Left colon (tissue), 2 donors: ENCODE measurements at regions not wholly inside any gene's neighbourhood (a gene's known extent, or its start where the extent isn't known, plus 50 kb on each side); places are given as distances from the start of the nearest gene placed in this dataset.

Experiments
- ATAC-seq: fragments of 200-7000 bp; cut with Tn5 transposase; one replicate; pipeline ENCODE4 v1.9.1; 2020; ENCODE audit warnings: mild to moderate bottlenecking, moderate library complexity
- DNase-seq, 2 donors: peaks; one replicate each; pipeline ENCODE4 v3.0.0-alpha.2; 2020
- intact Hi-C, 2 donors: fragments of 100-400 bp; cut with DNase I in 1 of 2; cut with micrococcal nuclease in 1 of 2; formaldehyde crosslinking; loops; one replicate each; pipeline versions ENCODE4 v1.11.2 to v1.14.0; 2022; cut with DNase I, micrococcal nuclease
- donor health status: DM: no; HTN: no; CAD: no.
- donor health status: DM: yes; HTN: yes; CAD: no.

DNA sequence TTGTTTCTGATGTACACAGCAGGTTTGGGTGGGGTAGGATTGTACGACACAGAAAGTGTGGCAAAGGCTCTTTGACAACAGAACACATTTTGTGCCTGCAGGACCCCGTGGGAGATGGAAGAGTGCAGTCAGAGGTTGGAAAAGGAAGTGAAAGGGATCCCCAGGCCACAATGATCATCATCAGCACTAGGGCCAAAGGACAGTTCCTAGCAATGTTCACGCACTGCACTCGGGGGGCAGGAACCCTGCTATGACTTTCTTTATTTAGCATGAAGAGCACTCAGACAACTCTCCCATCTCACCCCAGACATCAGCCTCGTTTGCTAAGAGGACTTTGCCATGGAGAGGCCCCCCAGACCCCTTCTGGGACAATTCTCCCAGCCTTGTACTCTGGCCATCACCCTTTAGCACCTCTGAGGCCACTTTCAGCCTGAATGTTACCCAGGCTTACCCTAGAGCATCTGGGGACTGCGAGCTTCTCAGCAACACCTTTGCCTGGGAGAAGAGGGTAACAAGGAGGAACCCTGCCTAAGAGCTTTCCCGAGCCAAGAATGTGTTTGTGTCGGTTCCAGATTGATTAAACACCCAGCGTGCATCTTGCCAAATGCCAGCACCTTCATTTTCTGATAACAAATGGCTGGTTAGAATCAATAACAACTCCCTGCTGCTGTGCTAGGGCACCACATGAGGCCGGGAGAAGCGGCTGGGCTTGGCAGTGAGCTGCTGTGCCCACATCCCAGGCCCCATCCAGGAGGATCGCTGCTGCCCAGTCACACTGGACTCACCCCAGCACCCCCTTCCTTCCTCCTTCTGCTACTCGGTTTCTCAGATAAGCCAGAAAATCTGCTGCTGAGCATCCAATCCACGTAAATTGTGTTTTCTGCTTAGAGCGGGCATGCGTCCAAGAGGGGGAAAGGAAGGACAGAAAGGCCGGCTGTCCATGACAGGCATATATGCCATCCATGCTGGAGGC is 633.1 kb downstream of the AJAP1 start:
- ATAC-seq (no peak), DNase-seq (no peak)
- intact Hi-C loops: no loop called here

DNA sequence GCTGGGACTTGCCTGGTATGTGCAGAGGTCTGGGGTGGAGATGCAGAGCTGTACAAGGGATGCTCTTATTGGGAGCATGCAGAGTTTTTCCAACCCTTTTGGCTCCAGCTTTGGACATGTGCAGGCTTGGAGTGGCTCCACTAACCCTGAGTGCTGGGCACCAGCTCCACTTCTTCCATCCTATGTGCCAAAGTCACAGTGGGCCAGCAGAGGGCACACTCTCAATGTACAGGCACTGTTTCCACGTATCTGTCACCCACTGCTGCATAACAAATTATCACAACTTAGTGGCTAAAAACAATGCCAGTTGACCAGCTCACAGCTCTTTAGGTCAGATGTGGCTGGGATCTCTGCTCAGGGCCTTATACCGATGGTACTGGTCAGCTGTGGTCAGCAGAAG is 631.8 kb downstream of the AJAP1 start:
- intact Hi-C loops: no loop called here
- DNase-seq: peak in 1 of 2 donors; percentile 15
- no peak for ATAC-seq

DNA sequence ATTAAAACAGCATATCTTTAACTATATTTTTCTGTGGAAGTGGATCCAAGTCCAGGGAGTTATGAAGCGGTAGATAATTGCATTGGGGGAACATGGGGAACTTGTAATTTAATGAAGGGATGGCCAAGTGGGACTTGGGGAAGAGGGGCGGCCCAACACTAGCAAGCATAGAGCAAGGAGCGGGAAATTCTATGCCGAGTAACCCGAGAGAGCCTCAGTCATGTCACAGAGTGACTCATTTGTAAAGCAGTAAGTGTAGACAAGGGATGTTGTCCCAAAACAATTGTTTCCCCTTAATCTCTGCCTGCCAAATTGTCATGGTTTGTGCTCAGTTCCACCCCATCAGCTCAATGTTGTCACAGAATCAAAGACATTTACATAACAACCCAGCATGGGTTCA is 620.1 kb downstream of the AJAP1 start:
- no peak for DNase-seq
- intact Hi-C loops: no loop called here
- ATAC-seq: no peak

DNA sequence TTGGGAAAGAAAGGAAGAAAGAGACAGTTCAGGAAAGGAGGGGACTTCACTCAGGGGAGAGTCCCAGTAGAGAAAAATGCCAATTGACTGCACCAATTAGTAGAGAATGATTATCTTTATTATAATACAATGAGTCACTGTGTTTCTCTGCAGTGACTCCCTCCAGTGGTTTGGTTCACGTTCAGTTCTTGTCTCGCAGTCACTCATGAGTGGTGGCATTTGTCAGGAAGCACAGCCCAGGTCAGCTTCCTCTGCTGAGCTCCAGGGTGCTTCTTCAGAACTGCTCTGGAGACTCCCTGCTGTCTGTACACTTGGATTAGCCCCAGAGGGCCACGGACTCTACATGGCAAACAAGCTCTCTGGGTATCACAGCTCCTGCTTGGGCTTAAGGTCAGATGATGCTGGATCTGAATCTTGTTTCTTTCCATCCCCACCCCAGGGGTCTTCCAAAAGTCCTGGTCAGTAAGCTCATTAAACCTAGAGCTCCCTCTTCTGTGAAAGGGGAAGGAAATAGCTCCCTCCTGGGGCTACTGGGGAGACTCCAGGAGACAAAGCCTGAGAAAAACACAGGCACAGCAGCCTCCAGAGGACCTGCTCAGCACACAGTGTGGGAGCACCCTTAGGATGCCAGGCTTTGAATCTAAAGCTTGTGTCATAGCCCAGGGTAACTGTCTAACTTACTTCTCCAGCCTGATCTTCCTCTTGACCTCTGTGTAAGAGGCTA is 619.0 kb downstream of the AJAP1 start:
- ATAC-seq (no peak), DNase-seq (no peak)
- intact Hi-C loops: no loop called here

DNA sequence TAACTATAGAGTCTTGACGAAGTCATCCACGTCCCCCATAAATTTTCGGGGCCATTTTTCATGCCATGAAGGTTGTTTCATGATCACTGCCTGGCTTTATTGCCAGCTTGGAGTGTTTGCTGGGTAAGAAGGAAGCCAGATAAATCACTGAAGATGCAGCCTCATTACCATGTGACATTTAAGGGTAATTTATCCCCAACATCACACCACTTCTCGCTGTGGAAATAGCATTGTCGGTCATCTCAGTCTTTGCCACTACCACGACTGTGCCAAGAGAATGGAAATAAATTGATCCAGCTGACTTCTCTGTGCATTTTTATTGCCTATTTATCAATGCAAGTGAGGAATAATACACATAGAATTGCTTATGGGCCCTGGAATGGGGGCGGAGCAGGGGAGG is 617.9 kb downstream of the AJAP1 start:
- ATAC-seq (no peak), DNase-seq (no peak)
- intact Hi-C loops: no loop called here

DNA sequence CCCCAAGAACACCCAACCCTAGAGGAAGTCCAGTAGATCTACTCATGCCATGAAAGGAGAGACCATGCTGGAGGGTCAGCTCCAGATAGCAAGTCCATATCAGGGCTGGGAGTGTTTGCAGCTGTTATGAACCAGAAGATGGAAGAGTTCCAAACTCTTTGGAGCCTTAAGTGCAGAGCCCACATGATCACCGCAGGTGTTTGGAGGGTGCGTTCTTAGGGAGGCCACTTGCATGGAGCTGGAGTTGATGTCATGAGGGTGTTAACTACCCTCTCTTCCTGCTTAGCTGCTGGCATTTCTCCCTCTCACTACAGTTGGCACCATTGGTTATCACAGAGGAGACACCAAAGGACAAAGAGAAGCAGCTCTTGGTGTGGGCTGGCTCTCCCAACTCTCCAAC is 616.9 kb downstream of the AJAP1 start:
- intact Hi-C loops: no loop called here
- no peak for DNase-seq
- no peak for ATAC-seq

DNA sequence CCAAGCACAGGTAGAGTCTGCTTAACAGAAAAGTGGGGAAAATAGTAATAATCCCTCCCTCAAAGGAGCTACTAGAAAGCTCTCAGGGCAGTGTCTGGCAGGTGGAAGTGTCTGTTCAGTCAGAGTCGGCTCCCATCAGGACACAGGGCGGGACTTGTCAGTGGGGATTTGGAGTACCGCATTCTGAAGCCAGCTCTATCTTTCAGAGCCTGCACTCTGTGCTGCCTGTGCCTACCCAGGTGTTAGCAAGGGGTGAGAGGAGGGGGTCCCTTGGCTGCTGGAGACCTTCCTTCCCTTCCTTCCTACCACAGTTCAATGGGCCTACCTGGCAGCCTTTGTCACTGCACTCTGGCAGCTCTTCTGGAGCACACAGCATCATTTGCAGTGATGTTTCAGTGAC is 615.5 kb downstream of the AJAP1 start:
- ATAC-seq: no peak
- DNase-seq: no peak
- intact Hi-C loops: no loop called here

DNA sequence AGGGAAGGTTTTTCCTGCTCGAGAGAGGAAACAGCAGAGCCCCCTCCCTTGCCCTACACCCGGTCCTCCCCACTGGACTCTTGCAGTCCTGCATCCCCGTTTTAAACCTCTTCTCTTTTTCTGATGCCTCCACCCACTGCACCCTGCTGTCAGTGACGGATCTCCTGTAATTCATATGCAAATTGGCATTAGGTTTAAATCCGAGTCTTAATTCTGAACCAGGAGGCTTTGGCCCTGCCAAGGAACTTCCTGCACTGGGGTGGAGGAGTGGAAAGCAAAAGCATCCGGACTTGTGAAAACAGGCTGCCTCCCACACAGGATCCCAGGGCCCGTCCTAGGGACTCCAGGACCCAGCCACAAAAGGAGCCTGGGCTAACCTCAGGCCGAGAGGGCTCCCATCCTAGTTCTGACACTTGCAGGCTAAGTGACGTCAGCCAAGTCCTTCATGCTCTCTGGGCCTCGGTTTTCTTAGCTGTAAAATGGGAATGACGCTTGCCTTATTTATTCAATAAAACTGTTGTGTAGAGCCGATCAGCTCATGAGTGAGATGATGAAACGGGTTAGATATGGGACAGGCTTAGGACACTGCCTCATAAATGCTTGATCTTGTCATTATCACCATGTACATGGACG is 613.3 kb downstream of the AJAP1 start:
- intact Hi-C loops: no loop called here
- DNase-seq (no peak), ATAC-seq (no peak)

DNA sequence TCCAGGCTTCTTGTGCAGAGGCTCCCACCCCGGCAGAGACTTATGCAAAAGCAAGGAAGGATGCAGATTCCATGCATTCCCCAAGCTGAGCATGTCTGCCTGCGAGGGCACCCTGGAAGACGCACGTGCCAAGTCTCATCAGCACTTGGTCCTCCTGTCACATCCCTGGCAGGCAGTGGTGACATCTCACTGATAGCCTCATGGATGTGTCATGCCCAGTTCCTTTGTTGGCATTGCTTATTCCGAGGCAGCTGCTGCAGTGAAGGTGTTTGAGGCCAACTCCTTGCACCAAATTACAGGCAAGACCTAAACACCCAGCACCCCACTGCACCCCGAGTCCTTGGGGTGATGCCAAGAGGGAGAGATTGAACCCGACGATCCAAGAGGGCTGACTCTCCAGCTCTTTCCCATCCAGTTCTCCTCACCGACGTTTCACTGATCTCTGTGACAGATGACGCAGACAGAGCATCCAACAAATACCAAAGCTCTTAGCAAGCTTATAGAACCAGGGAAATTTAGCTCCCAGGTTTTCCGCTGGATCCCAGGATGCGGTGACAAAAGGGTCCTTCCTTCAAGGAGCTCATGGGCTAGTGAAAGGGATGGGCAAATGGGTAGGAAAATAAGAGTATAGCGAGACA is 611.1 kb downstream of the AJAP1 start:
- ATAC-seq (no peak), DNase-seq (no peak)
- intact Hi-C loops: no loop called here

DNA sequence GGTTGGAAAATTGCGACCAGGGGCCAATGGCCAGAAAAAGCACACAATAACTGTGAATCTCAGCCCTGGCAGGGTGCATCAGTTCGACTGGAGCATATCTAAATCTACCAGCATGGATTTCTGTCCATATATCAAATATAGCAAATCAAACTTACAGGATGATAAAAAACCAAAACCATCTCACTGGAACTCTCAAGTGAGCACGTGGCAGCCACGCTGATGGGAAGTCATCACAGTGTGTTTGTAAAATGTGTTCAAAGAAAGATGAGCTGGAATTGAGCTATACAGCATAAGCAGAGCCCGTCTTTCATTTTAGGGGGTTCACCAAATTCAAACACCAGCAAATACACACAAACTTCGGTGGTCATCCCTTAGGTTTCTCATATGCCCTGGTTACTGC is 610.1 kb downstream of the AJAP1 start:
- ATAC-seq (no peak), DNase-seq (no peak)
- intact Hi-C loops: no loop called here

DNA sequence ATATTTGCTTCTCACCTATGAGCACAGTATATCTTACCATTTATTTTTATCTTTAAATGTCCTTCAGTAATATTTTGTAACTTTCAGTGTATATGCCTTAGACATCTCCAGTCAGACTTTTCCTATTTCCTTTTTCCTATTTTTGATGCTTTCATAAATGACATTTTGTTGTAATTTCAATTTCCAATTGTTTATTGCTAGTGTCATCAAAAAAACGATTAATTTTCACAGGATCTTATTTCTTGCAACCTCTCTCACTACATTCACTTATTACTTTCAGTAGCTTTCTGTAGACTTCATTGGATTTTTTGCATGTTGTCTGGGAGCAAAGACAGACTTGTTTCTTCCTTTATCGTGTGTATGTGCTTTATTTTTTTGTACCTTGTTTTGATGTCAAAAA is 602.4 kb downstream of the AJAP1 start:
- intact Hi-C loops: no loop called here

DNA sequence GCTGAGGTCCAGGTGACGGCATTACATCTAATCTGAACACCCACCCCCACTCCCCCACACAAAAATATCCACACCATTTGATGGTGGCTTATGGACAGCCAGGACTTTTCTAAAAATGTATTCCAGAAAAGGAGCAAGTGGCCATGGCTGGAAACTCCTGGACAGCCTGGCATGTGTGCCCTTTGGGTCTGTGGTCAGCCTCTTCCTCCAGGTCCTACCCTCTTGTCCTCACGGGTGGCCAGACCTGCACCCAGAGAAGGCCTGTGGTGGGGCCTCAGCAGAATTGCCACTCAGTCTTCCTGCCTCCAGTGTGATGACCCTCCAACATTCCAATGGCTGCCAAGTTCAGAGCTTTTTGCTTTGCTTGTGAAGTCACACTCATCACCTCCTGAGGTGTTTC is 600.6 kb downstream of the AJAP1 start:
- DNase-seq (no peak), ATAC-seq (no peak)
- intact Hi-C loops: no loop called here

More for the DNA sequence above, 602.4 kb downstream of the AJAP1 start:
- ATAC-seq (no peak), DNase-seq (no peak)

DNA sequence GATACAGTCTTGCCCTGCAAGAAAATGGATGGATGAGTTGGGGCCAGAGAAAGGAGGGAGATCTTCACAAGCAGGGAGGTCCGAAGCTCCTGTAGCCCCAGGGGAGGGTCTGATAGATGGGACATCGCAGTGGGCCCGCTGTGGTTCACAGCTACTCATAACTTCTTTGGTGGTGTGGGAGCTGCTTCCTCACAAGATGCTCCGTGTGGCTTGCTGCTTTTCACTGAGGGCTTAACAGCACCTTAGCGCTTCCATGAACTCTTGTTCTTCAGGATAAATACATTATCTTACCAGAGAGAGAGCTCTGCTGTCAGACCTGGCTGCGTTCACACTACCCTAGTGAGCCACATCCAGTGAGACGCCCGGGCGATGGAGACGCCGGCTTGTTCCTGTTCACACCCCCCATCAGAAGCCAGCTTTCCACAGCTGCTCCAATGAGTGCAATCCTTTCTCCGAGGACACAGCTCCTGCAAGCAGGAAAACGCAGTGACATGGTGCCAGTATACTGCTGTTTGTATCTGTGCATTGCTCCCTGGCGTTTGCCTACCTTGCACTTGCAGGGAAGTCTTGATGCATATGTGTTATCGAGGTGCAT is 599.8 kb downstream of the AJAP1 start:
- intact Hi-C loops: no loop called here
- no peak for DNase-seq

DNA sequence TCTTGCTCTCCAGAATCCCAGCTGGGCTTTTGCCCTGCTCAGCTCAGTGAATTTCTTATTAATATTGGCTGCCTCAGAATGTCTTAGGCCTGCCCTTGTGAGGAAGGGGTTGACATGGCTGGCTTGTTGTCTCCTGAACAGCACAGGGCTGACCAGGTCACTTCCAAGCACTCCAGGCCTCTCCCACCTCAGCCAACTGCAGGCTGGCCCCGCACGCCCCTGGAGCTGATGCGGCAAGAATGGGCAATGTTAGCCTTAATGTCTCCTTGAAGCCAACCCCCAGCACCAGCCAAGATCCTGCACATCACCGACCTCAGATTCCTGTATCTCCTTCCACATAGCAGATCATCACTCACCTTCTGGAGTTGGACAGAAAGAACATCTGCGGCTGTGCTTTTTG is 598.6 kb downstream of the AJAP1 start:
- ATAC-seq (no peak), DNase-seq (no peak)
- intact Hi-C loops: no loop called here

More for the DNA sequence above, 599.8 kb downstream of the AJAP1 start:
- no peak for ATAC-seq

DNA sequence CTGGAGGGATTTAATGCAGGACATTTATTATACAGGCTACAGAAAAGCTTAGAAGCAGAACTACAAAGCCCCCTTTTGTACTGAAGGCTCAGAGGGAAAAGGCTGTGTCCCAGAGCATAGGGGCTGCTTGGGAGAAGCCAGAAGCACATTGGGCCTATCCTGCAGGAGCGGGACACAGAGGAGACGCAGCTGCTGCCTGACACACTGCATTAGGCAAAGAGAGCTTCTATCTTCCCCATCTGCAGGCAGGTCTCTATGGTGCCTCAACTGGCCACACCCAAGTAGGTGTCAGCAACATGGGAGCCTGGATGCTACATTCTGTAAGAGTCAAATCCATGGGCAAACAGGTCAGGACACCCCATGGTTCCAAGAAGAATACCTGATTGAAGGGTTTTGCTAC is 595.9 kb downstream of the AJAP1 start:
- DNase-seq (no peak), ATAC-seq (no peak)
- intact Hi-C loops: no loop called here

DNA sequence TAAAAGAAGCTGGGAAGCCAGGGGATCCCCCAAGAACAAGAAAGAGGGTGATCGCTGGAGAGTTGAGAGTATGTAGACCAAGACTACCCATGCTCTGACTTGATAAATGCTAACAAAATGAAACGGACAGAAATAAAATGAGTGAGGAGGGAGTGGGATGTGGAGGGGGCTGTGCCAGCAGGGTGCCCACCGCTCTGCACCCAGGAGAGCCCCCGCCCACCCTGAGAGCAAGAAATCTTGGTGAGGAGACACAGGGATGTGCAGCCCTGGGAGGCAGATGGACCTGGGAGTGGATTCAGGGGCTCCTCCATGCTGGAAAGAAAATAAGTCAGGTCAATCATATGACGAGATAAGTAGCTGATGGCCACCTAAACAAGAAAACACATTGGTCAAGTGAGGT is 590.9 kb downstream of the AJAP1 start:
- intact Hi-C loops: no loop called here
- no peak for ATAC-seq
- no peak for DNase-seq

DNA sequence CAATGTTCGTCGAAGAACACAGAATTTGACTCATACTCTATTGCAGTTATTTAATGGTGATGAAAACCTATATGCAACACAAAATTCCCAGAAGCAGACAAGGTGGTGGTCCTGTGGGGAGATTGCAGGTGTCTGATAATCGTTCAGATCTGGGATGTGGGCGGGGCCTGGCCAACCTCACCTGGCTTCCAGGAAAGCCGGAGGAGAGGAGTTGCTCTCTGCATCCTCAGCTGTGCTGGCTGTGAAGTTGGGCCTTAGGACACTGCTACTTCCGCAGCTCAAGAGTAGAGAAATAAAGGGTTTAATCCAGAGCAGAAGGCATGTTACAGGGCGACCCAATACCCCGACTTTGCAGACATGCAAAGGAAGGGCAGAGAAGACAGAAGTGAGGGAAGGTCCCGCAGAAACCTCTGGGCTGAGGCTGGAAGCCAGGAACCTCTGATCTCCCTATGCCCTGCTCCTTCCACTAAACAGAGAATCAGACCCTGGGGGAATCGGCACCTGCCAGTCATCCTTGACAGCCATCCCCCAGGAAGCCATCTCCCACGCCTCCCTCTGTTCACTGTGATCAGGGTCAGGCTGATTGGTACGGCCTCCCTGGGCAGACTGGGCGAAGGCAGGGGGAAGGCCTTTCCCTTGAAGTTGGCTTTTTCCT is 590.3 kb downstream of the AJAP1 start:
- ATAC-seq: no peak
- no peak for DNase-seq
- intact Hi-C loops: no loop called here

DNA sequence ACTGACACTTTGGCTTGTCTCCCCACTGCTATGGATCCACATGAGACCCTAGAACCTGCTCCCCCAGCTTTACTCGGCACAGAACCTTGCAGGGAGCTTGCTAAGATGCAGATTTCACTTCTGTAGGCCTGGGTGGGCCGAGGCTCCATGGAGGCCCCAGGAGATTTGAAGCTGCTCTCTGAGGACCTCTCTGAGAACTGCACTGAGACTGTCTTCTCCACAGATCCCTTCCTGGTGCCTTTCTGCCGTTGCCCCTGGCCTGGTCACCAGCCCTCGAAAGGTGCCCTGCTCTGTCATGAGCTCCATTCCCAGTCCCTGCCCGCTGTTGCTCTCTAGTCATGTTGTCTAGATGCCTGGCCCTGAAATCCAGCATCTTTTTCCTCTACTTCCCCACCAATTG is 588.4 kb downstream of the AJAP1 start:
- intact Hi-C loops: no loop called here
- ATAC-seq (no peak), DNase-seq (no peak)

DNA sequence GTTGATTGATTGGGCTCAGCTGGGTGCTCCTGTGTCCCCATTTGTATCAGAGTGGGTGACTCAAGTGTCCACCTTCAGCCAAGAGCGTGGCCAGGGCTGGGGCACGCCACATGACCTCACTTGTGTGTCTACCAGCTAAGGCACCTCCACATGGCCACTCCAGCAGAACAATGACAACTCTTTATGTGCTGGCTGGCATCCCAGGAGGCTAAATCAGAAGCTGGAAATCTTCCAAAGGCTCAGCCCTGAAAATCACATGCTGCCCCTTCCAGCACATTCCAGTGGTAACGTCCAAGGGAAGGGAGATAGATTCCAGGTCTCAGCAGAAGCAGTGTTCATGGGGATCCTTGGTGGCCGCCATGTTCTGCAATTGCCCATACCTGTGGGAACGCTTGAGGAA is 585.5 kb downstream of the AJAP1 start:
- intact Hi-C loops: no loop called here
- ATAC-seq: no peak
- no peak for DNase-seq
